PC-9 (cell line): ENCODE measurements at regions not wholly inside any gene's neighbourhood (a gene's known extent, or its start where the extent isn't known, plus 50 kb on each side); places are given as distances from the start of the nearest gene placed in this dataset.

Experiments used
- BruUV-seq: library from RNA; stranded (reverse); fragments of 400-500 nt; replicated peaks from 2 replicates; lab custom pipeline; 2021; lab: Mats Ljungman, UMichigan
- CTCF ChIA-PET: fragments of 300-600 bp; sonication (Branson Sonifier 250); formaldehyde crosslinking; loops from one replicate; lab custom pipeline; 2022; ENCODE audit warnings: antibody characterized with exemption; lab: Charles Lee
- POLR2A ChIA-PET: fragments of 300-600 bp; sonication (Branson Sonifier 250); formaldehyde crosslinking; loops from one replicate; lab custom pipeline; 2022; ENCODE audit warnings: antibody characterized with exemption; ENCODE audit not compliant: unreplicated experiment; lab: Charles Lee
- DNase-seq, 2 experiments: peaks; one replicate each; pipeline versions ENCODE4 v3.0.0 to v3.0.0-alpha.2; 2015 to 2022; ENCODE audit warnings: mixed read lengths in 1 of 2
- H2AFZ ChIP-seq: fragments of 200-600 bp; sonication (generic); 2 replicates; pipeline ENCODE4 v1.8.1; 2017; ENCODE audit warnings: antibody characterized with exemption
- H3F3A ChIP-seq: fragments of 200-600 bp; sonication (generic); 2 replicates; pipeline ENCODE4 v1.8.1; 2017; ENCODE audit warnings: antibody characterized with exemption, mild to moderate bottlenecking, low read depth; ENCODE audit not compliant: insufficient read depth
- H3K27ac ChIP-seq: fragments of 200-600 bp; sonication (generic); 2 replicates; pipeline ENCODE4 v1.6.1; 2016; ENCODE audit warnings: mixed run types
- H3K27me3 ChIP-seq: fragments of 200-600 bp; sonication (generic); 2 replicates; pipeline ENCODE4 v1.6.1; 2016; ENCODE audit warnings: low read depth, mixed run types; ENCODE audit not compliant: insufficient read depth
- H3K36me3 ChIP-seq: fragments of 200-600 bp; sonication (generic); 2 replicates; pipeline ENCODE4 v1.6.1; 2016; ENCODE audit warnings: low read depth, mixed run types
- H3K4me1 ChIP-seq: fragments of 200-600 bp; sonication (generic); replicated peaks from 2 replicates; pipeline ENCODE4 v1.6.1; 2016; ENCODE audit warnings: mixed run types; ENCODE audit not compliant: insufficient read depth
- H3K4me2 ChIP-seq: fragments of 200-600 bp; sonication (generic); 2 replicates; pipeline ENCODE4 v1.6.1; 2017; ENCODE audit warnings: mixed run types
- H3K4me3 ChIP-seq: fragments of 200-600 bp; sonication (generic); 2 replicates; pipeline ENCODE4 v1.6.1; 2016; ENCODE audit warnings: mixed run types
- H3K79me2 ChIP-seq: fragments of 200-600 bp; sonication (generic); 2 replicates; pipeline ENCODE4 v1.6.1; 2017; ENCODE audit warnings: low read depth, mixed run types
- H3K9me2 ChIP-seq: fragments of 200-600 bp; sonication (generic); 2 replicates; pipeline ENCODE4 v1.8.1; 2017; ENCODE audit warnings: mild to moderate bottlenecking; ENCODE audit not compliant: insufficient read depth
- H3K9me3 ChIP-seq: fragments of 200-600 bp; sonication (generic); 2 replicates; pipeline ENCODE4 v1.8.1; 2016; ENCODE audit warnings: low read depth; ENCODE audit not compliant: insufficient read depth
- H4K20me1 ChIP-seq: fragments of 200-600 bp; sonication (generic); 2 replicates; pipeline ENCODE4 v1.8.1; 2017; ENCODE audit not compliant: insufficient read depth
- CTCF ChIP-seq: fragments of 200-600 bp; sonication (generic); conservative IDR thresholded peaks from 2 replicates; pipeline ENCODE4 v1.6.1; 2017; ENCODE audit warnings: mixed run types, antibody characterized with exemption, mild to moderate bottlenecking, moderate library complexity
- EZH2 ChIP-seq: fragments of 200-600 bp; sonication (generic); IDR thresholded peaks from 2 replicates; pipeline ENCODE4 v1.8.0; 2017; ENCODE audit warnings: antibody characterized with exemption, low read depth
- intact Hi-C: fragments of 100-400 bp; cut with micrococcal nuclease; formaldehyde crosslinking; loops from one replicate; pipeline ENCODE4 v1.10.0; 2022; ENCODE audit not compliant: unreplicated experiment

DNA sequence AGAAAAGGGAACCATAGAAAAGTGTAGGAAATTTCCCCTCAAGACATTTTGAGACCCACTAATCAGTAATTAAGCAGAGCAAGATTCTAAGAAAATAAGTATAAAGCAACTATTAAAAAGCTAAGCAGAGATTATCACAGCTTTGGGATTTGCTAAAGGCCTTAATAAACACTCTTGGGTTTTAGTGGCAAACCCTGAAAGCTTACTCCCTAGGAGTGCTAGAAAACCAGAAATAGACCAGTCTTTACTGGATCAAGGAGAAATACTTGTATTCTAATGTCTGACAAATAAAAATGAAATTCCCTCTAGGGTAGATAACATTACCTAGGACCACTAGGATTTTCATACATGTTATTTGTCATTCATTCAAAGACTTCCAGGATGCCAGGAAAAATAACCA lies 510.8 kb downstream of the SPATA31D1 start:
- intact Hi-C loops, result no loop called here
- ChIA-PET POLR2A (no interaction called here), CTCF (no interaction called here)

DNA sequence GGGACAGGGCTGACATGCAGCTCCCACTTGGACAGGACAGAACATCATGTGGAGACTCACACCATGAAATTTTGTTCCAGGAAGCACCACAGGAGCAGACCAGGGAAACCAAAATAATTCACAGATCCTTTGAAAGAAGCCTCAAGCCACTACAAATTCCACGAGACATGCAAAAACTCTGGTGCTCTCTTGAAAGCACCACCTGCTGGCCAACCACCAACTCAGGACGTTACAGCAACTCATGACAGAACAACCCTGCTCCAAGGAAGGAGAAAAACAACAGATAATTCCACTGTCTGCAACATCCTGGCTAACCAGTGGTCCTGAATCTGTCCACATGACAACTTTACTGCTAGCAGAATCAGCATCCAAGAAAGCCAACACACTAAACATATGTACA lies 516.0 kb downstream of the SPATA31D1 start:
- no peaks in the 10 kb centered on the region for H3K9me3 ChIP-seq
- POLR2A ChIA-PET, result no interaction called here
- H3K27me3 ChIP-seq, result no peaks in the 10 kb centered on the region
- no peak overlapping the region for H2AFZ ChIP-seq
- no peak for DNase-seq
- H3K4me3 ChIP-seq, result no peak overlapping the region
- intact Hi-C loops, result no loop called here
- H3K4me1 ChIP-seq, result no peaks in the 10 kb centered on the region
- H3K79me2 ChIP-seq, result no peaks in the 10 kb centered on the region
- BruUV-seq, result no TSS peak
- no peaks in the 10 kb centered on the region for H4K20me1 ChIP-seq
- CTCF ChIA-PET, result no interaction called here
- no peaks in the 10 kb centered on the region for H3K9me2 ChIP-seq
- H3K36me3 ChIP-seq, result no peaks in the 10 kb centered on the region
- TF ChIP-seq EZH2 (no peak), CTCF (no peak)
- H3K4me2 ChIP-seq, result no peak overlapping the region
- no peak overlapping the region for H3K27ac ChIP-seq
- no peaks in the 10 kb centered on the region for H3F3A ChIP-seq

More for the DNA sequence above, 510.8 kb downstream of the SPATA31D1 start:
- TF ChIP-seq CTCF (no peak), EZH2 (no peak)
- BruUV-seq, result no TSS peak
- no peaks in the 10 kb centered on the region for H3K9me2 ChIP-seq
- no peak for DNase-seq
- H4K20me1 ChIP-seq, result no peaks in the 10 kb centered on the region
- no peak overlapping the region for H3K27ac ChIP-seq
- no peak overlapping the region for H2AFZ ChIP-seq
- H3F3A ChIP-seq, result no peaks in the 10 kb centered on the region
- no peak overlapping the region for H3K4me2 ChIP-seq
- H3K4me3 ChIP-seq, result no peak overlapping the region
- no peaks in the 10 kb centered on the region for H3K9me3 ChIP-seq
- H3K27me3 ChIP-seq, result no peaks in the 10 kb centered on the region
- H3K79me2 ChIP-seq, result no peaks in the 10 kb centered on the region
- H3K4me1 ChIP-seq, result no peaks in the 10 kb centered on the region
- H3K36me3 ChIP-seq, result no peaks in the 10 kb centered on the region

GRCh38 chr9:82511626-82512025 lies 523.1 kb downstream of the SPATA31D1 start:
- no peak overlapping the region for H3K4me2 ChIP-seq
- no peaks in the 10 kb centered on the region for H3K79me2 ChIP-seq
- intact Hi-C loops, result no loop called here
- H4K20me1 ChIP-seq, result no peaks in the 10 kb centered on the region
- no TSS peak for BruUV-seq
- no peaks in the 10 kb centered on the region for H3F3A ChIP-seq
- TF ChIP-seq EZH2 (no peak), CTCF (no peak)
- no peaks in the 10 kb centered on the region for H3K36me3 ChIP-seq
- no peaks in the 10 kb centered on the region for H3K4me1 ChIP-seq
- H3K4me3 ChIP-seq, result no peak overlapping the region
- no peaks in the 10 kb centered on the region for H3K9me2 ChIP-seq
- ChIA-PET POLR2A (no interaction called here), CTCF (no interaction called here)
- H2AFZ ChIP-seq, result no peak overlapping the region
- no peak overlapping the region for H3K27ac ChIP-seq
- H3K27me3 ChIP-seq, result no peaks in the 10 kb centered on the region
- DNase-seq, result no peak
- no peaks in the 10 kb centered on the region for H3K9me3 ChIP-seq
